ENCODE measurements at regions not wholly inside any gene's neighbourhood (a gene's known extent, or its start where the extent isn't known, plus 50 kb on each side); places are given as distances from the start of the nearest gene placed in this dataset.

- in situ Hi-C loops (cut with HindIII; ENCODE audit: low sequenced_read_pairs), result no loop called here
- TF ChIP-seq CTCF (IDR thresholded peaks at IDR 0.05; ENCODE audit: low read depth, low read length, missing control alignments), result no peak
- no peak overlapping the region for H3K4me3 ChIP-seq (ENCODE audit: low read depth, low read length)
- no peak for DNase-seq (ENCODE audit: low read depth)
These were observed 424.3 kb upstream of the ARID1B start for GRCh38 chr6:156352861-156353260.

- no peak for TF ChIP-seq CTCF (IDR thresholded peaks at IDR 0.05; ENCODE audit: low read depth, low read length, missing control alignments)
- DNase-seq (ENCODE audit: low read depth), result no peak
- H3K4me3 ChIP-seq (ENCODE audit: low read depth, low read length), result no peak overlapping the region
- in situ Hi-C loops (cut with HindIII; ENCODE audit: low sequenced_read_pairs), result no loop called here
These were observed 425.7 kb upstream of the ARID1B start for GRCh38 chr6:156351346-156351966.

GRCh38 chr6:156350337-156350736 is 426.8 kb upstream of the ARID1B start:
- TF ChIP-seq CTCF (IDR thresholded peaks at IDR 0.05; ENCODE audit: low read depth, low read length, missing control alignments), result no peak
- no peak for DNase-seq (ENCODE audit: low read depth)
- no peak overlapping the region for H3K4me3 ChIP-seq (ENCODE audit: low read depth, low read length)
- in situ Hi-C loops (cut with HindIII; ENCODE audit: low sequenced_read_pairs), result no loop called here

GRCh38 chr6:156348849-156349248 is 428.3 kb upstream of the ARID1B start:
- no peak for TF ChIP-seq CTCF (IDR thresholded peaks at IDR 0.05; ENCODE audit: low read depth, low read length, missing control alignments)
- no peak for DNase-seq (ENCODE audit: low read depth)
- H3K4me3 ChIP-seq (ENCODE audit: low read depth, low read length), result no peak overlapping the region
- in situ Hi-C loops (cut with HindIII; ENCODE audit: low sequenced_read_pairs), result no loop called here

- in situ Hi-C loops (cut with HindIII; ENCODE audit: low sequenced_read_pairs), result no loop called here
- no peak for TF ChIP-seq CTCF (IDR thresholded peaks at IDR 0.05; ENCODE audit: low read depth, low read length, missing control alignments)
- no peak for DNase-seq (ENCODE audit: low read depth)
- no peak overlapping the region for H3K4me3 ChIP-seq (ENCODE audit: low read depth, low read length)
These were observed 428.8 kb upstream of the ARID1B start for GRCh38 chr6:156348424-156348823.

GRCh38 chr6:156347656-156348055 is 429.5 kb upstream of the ARID1B start:
- H3K4me3 ChIP-seq (ENCODE audit: low read depth, low read length), result no peak overlapping the region
- in situ Hi-C loops (cut with HindIII; ENCODE audit: low sequenced_read_pairs), result no loop called here
- DNase-seq (ENCODE audit: low read depth), result no peak
- TF ChIP-seq CTCF (IDR thresholded peaks at IDR 0.05; ENCODE audit: low read depth, low read length, missing control alignments), result no peak

Data from astrocyte of the cerebellum (primary cell).